ENCODE measurements at regions not wholly inside any gene's neighbourhood (a gene's known extent, or its start where the extent isn't known, plus 50 kb on each side); places are given as distances from the start of the nearest gene placed in this dataset.
A peak's percentile ranks its signal among the peaks of the same experiment; 100 is the strongest.

DNA sequence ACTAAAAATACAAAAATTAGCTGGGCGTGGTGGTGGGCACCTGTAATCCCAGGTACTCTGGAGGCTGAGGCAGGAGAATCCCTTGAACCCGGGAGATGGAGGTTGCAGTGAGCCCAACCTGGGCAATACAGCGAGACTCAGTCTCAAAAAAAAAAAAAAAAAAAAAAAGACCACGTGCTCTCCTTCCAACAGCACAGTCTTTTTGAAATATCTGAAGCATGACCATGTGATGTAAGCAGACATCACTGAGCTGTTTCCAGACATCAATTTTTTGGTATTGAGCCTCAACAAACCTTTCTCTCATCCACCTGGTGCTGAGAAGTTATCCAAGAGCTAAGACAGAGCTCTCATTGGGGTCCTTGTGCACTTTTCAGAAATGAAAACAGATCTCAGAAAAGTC lies 249.2 kb downstream of the FOXA2 start:
- Mint-ChIP-seq H3K27ac (no peak overlapping the region), H3K36me3 (ENCODE audit: low read depth) (no peaks in the 10 kb centered on the region), H3K9me3 (no peaks in the 10 kb centered on the region), H3K4me1 (no peaks in the 10 kb centered on the region), H3K4me3 (no peak overlapping the region), H3K27me3 (peaks cover 22% of the 10 kb centered on the region)
- ATAC-seq (ENCODE audit: low read depth) (no peak), DNase-seq (no peak)
- intact Hi-C loops (cut with micrococcal nuclease): loop anchor here (5.0 kb wide), 1 partner anchor 1112 kb away; no protein-coding TSS in a partner anchor
- ChIA-PET POLR2A (no interaction called here), CTCF (interaction anchor here (1.9 kb wide), 1 partner anchor 357 kb away, joined by 6 read pairs; no protein-coding TSS in a partner anchor)
- TF ChIP-seq, protein P1, sequence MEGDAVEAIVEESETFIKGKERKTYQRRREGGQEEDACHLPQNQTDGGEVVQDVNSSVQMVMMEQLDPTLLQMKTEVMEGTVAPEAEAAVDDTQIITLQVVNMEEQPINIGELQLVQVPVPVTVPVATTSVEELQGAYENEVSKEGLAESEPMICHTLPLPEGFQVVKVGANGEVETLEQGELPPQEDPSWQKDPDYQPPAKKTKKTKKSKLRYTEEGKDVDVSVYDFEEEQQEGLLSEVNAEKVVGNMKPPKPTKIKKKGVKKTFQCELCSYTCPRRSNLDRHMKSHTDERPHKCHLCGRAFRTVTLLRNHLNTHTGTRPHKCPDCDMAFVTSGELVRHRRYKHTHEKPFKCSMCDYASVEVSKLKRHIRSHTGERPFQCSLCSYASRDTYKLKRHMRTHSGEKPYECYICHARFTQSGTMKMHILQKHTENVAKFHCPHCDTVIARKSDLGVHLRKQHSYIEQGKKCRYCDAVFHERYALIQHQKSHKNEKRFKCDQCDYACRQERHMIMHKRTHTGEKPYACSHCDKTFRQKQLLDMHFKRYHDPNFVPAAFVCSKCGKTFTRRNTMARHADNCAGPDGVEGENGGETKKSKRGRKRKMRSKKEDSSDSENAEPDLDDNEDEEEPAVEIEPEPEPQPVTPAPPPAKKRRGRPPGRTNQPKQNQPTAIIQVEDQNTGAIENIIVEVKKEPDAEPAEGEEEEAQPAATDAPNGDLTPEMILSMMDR (IDR thresholded peaks at IDR 0.05): no peak

DNA sequence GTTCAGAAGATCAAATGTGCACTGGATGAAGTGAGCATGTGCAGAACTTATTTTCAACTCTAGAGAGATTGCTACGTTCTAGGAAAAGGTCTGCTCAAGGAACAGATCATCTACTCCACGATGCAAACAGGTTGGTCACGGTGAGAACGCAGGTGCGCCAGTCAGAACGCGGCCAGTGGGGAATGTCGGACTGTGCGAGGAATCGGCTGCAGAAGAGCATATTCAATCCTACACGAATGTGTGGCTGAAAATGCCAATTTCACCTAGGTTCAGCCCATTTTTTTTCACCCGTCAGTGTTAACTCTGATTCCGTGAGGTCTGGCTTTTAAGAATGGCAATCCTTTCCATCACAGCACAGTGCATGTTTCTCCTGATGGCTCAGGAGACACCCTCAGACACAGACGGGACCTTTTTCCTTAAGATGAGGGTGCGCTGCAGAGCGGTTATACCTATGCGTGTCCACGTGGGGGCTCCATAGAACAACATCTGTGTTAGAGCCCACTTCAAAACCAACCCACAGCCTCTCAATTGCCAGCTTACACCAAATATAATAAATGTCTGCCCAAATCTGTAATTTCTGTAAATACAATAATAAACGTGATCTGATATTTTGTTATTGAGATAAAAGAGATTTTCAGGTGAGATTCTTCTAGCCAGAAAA lies 250.4 kb downstream of the FOXA2 start:
- ChIA-PET CTCF (interaction anchor here (1.0 to 1.1 kb wide), 2 partner anchors 345 to 350 kb away, joined by 3 to 4 read pairs; no protein-coding TSS in a partner anchor), POLR2A (no interaction called here)
- Mint-ChIP-seq H3K4me1 (no peaks in the 10 kb centered on the region), H3K36me3 (ENCODE audit: low read depth) (no peaks in the 10 kb centered on the region), H3K27me3 (peaks cover 17% of the 10 kb centered on the region), H3K27ac (no peak overlapping the region), H3K9me3 (no peaks in the 10 kb centered on the region), H3K4me3 (no peak overlapping the region)
- TF ChIP-seq, protein P1 (IDR thresholded peaks at IDR 0.05): peak; percentile 52
- ATAC-seq (ENCODE audit: low read depth): peak; percentile 57
- intact Hi-C loops (cut with micrococcal nuclease): no loop called here
- no peak for DNase-seq

DNA sequence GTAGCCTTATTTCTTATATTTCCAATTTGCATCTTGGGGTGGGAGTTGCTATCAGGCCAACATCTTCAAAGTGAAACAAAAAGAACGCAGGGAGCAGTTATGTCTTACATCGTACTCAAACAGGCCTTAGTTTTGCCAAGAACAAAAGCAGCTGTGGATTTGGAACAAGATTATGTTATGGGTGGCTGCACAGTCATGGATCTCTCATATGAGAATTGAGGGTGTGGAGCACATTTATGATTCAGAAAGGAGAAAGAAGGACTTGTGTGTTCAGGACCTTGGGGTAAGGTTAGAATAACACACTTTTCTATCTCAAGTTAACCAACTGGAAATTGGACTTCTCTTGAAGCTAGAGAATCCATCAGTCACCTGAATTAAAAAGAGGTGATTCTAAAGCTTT lies 259.9 kb downstream of the FOXA2 start:
- CTCF ChIA-PET: no interaction called here

DNA sequence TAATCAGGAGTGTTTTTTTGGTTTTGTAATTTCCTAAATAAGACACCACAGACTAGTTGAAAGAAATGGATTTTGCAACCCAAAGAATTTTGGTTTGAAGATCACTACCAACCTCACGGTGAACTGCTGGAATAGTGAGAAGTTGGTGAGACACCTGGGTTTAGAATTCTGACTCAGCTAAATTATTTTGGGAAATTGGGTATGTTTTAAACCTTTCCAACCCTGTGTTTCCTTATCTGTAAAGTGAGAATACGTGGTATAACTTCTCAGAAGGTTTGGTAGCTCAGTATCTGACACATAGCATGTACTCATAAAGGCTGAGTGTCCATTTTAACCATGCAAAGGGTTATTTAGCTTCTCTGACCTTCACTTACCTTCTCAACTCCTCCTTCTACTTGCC lies 261.9 kb downstream of the FOXA2 start:
- no peaks in the 10 kb centered on the region for H3K4me1 Mint-ChIP-seq
- no peak overlapping the region for H3K27ac Mint-ChIP-seq
- no peaks in the 10 kb centered on the region for H3K9me3 Mint-ChIP-seq
- H3K27me3 Mint-ChIP-seq: peaks cover 13% of the 10 kb centered on the region
- ChIA-PET POLR2A (no interaction called here), CTCF (no interaction called here)
- no peaks in the 10 kb centered on the region for H3K36me3 Mint-ChIP-seq (ENCODE audit: low read depth)
- no peak for DNase-seq
- ATAC-seq (ENCODE audit: low read depth): no peak
- intact Hi-C loops (cut with micrococcal nuclease): no loop called here
- TF ChIP-seq, protein P1 (IDR thresholded peaks at IDR 0.05): no peak
- H3K4me3 Mint-ChIP-seq: no peak overlapping the region

More for the DNA sequence above, 259.9 kb downstream of the FOXA2 start:
- no peak overlapping the region for H3K27ac Mint-ChIP-seq
- POLR2A ChIA-PET: no interaction called here
- no peaks in the 10 kb centered on the region for H3K36me3 Mint-ChIP-seq (ENCODE audit: low read depth)
- no peak for ATAC-seq (ENCODE audit: low read depth)
- H3K9me3 Mint-ChIP-seq: no peaks in the 10 kb centered on the region
- H3K4me3 Mint-ChIP-seq: no peak overlapping the region
- no peaks in the 10 kb centered on the region for H3K4me1 Mint-ChIP-seq
- TF ChIP-seq, protein P1 (IDR thresholded peaks at IDR 0.05): no peak
- no peak for DNase-seq
- H3K27me3 Mint-ChIP-seq: peaks cover 2% of the 10 kb centered on the region
- intact Hi-C loops (cut with micrococcal nuclease): no loop called here

DNA sequence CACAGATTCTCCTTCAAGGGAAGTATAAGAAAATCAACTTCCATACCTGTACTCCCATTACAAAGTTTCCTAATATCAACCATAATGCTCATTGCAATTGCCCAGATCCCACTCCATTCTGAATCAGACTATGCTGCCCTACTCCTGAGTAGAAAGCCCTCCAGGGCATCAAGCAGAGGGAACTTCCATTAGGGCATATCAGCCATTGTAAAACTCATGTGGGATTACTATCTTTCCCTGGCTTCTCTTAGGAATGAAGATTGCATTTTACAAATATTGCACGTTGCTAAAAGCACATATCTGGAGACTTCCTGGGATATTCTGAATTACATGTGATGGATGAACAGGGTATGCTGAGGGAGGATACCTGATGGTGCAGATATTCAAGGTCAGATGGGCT lies 263.2 kb downstream of the FOXA2 start:
- H3K4me1 Mint-ChIP-seq: no peaks in the 10 kb centered on the region
- ATAC-seq (ENCODE audit: low read depth) (no peak), DNase-seq (no peak)
- H3K27me3 Mint-ChIP-seq: peaks cover 13% of the 10 kb centered on the region
- H3K9me3 Mint-ChIP-seq: no peaks in the 10 kb centered on the region
- CTCF ChIA-PET: no interaction called here
- H3K27ac Mint-ChIP-seq: no peak overlapping the region
- TF ChIP-seq, protein P1 (IDR thresholded peaks at IDR 0.05): no peak
- no peaks in the 10 kb centered on the region for H3K36me3 Mint-ChIP-seq (ENCODE audit: low read depth)
- intact Hi-C loops (cut with micrococcal nuclease): no loop called here
- no peak overlapping the region for H3K4me3 Mint-ChIP-seq
- POLR2A ChIA-PET: no interaction called here
